SK-N-MC (cell line): ENCODE measurements at regions not wholly inside any gene's neighbourhood (a gene's known extent, or its start where the extent isn't known, plus 50 kb on each side); places are given as distances from the start of the nearest gene placed in this dataset.

Source experiments
- DNase-seq: peaks from one replicate; pipeline ENCODE4 v3.0.0-alpha.2; 2011; ENCODE audit warnings: low read depth, low spot score
- H3K27ac ChIP-seq: fragments of 200-600 bp; sonication (generic); 2 replicates; pipeline ENCODE4 v1.5.1; 2016; ENCODE audit warnings: mixed run types
- H3K36me3 ChIP-seq: fragments of 200-600 bp; sonication (generic); 2 replicates; pipeline ENCODE4 v1.6.1; 2017; ENCODE audit warnings: antibody characterized with exemption, low read length, mixed read lengths; ENCODE audit not compliant: insufficient read depth
- H3K4me3 ChIP-seq: fragments of 200-600 bp; sonication (generic); 2 replicates; pipeline ENCODE4 v1.5.1; 2016
- H3K9ac ChIP-seq: fragments of 200-600 bp; sonication (generic); 2 replicates; pipeline ENCODE4 v1.8.0; 2017; ENCODE audit warnings: mixed run types, mixed read lengths; ENCODE audit not compliant: insufficient read length
- H3K9me3 ChIP-seq: fragments of 200-600 bp; sonication (generic); 2 replicates; pipeline ENCODE4 v1.6.1; 2017; ENCODE audit warnings: low read depth, mild to moderate bottlenecking, antibody characterized with exemption, low read length, moderate library complexity, mixed read lengths
- EZH2 ChIP-seq: fragments of 200-600 bp; sonication (generic); IDR thresholded peaks from one replicate; pipeline ENCODE4 v1.6.1; 2017; ENCODE audit warnings: antibody characterized with exemption
- FOXP2 ChIP-seq: optimal IDR thresholded peaks from 2 replicates; pipeline ENCODE3; 2011; ENCODE audit warnings: mild to moderate bottlenecking, moderate library complexity; ENCODE audit not compliant: insufficient read depth; ENCODE audit errors: extremely low read length, control extremely low read depth
- POLR2AphosphoS5 ChIP-seq: IDR thresholded peaks from 2 replicates; pipeline ENCODE4 v1.6.1; 2012; ENCODE audit warnings: mild to moderate bottlenecking, low read depth, low read length, borderline replicate concordance

DNA sequence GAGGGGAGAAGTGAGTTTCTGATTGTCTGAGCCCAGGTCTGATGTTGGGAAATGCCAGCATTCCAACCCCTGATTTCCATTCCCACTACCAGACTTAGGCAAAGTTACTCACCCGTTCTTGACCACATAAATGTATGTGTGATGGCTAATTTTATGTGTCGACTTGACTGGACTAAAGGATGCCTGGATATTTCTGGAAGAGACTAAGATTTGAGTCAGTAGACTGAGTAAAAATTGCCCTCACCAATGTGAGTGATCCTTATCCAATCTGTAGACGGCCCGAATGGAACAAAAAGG is 95.8 kb upstream of the TAB2 start:
- no peak overlapping the region for H3K4me3 ChIP-seq
- no peak for TF ChIP-seq POLR2AphosphoS5
- no peak for TF ChIP-seq FOXP2
- TF ChIP-seq EZH2: no peak
- no peak for DNase-seq

GRCh38 chr6:149223120-149223903 is 94.2 kb upstream of the TAB2 start:
- Histone ChIP-seq H3K9me3 (no peaks in the 10 kb centered on the region), H3K36me3 (no peaks in the 10 kb centered on the region), H3K9ac (no peak overlapping the region), H3K4me3 (no peak overlapping the region), H3K27ac (no peak overlapping the region)
- DNase-seq: no peak
- TF ChIP-seq EZH2 (no peak), POLR2AphosphoS5 (no peak), FOXP2 (no peak)

More for the DNA sequence above, 95.8 kb upstream of the TAB2 start:
- Histone ChIP-seq H3K36me3 (no peaks in the 10 kb centered on the region), H3K9me3 (no peaks in the 10 kb centered on the region), H3K9ac (no peak overlapping the region), H3K27ac (no peak overlapping the region)

DNA sequence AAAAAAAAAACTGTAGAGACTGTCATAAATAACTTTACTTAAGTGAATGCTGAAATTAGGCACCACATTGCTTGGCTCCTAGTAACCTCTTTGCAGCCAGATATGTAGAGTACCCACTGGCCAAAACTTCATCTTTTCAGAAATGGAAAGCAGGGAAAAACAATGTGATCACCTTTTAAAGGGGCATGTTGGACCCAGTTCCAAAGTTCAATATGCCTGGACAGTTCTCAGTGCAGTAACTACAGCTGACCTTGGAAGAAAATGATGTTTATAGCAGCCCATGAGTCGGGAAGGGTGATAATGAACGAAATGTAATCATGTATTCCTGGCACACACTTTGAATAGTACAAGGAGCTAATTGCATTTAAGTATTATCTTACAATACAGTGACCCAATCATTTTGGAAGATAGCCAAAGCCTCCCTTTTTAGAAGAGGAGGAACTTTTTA is 93.6 kb upstream of the TAB2 start:
- TF ChIP-seq EZH2 (no peak), POLR2AphosphoS5 (no peak), FOXP2 (no peak)
- no peak overlapping the region for H3K4me3 ChIP-seq
- no peaks in the 10 kb centered on the region for H3K36me3 ChIP-seq
- no peak for DNase-seq
- no peak overlapping the region for H3K9ac ChIP-seq
- H3K9me3 ChIP-seq: no peaks in the 10 kb centered on the region
- no peak overlapping the region for H3K27ac ChIP-seq

- no peak overlapping the region for H3K9ac ChIP-seq
- DNase-seq: no peak
- no peaks in the 10 kb centered on the region for H3K36me3 ChIP-seq
- H3K4me3 ChIP-seq: no peak overlapping the region
- no peaks in the 10 kb centered on the region for H3K9me3 ChIP-seq
- no peak overlapping the region for H3K27ac ChIP-seq
- TF ChIP-seq POLR2AphosphoS5 (no peak), EZH2 (no peak), FOXP2 (no peak)
Measured at GRCh38 chr6:149224399-149224798, 93.1 kb upstream of the TAB2 start.

DNA sequence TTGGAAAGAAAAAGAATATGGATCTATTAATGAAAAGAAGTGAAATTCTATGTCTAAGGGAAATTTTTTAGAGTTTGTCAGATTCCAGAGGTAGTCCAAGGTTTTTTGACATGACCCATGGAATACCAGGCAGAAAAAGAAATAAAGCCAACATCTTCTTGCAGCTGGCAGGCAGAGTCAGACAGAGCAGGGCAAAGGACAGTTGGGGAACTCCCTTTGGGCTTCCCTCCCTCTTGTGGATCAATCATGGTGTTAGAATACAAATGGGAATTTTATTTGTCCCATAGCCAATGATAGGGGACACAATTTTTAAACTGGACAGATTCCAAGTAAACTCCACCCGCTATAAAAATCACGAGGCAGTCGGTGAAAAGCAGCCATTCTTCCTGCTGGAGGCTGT is 92.1 kb upstream of the TAB2 start:
- H3K9me3 ChIP-seq: no peaks in the 10 kb centered on the region

DNA sequence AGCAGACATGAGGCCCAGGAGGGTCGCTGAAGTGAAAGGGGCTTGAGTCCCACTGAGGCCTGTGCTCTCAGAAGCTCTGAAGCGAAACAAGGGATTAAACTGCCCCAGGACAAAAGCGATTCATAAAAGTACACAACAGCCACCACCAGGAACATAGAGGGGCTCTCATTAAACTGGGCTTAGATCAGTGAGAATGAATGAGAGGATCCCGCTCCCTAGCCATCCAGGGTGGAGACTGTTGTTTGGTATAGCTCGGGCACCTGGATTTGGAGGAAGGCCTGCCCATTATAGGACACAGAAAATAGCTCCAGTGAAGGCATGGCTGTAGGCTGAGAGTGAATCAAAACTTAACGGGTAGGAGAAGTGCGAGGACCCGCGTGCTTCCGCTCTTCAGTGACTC is 91.6 kb upstream of the TAB2 start:
- TF ChIP-seq EZH2 (no peak), POLR2AphosphoS5 (no peak), FOXP2 (no peak)
- Histone ChIP-seq H3K9me3 (no peaks in the 10 kb centered on the region), H3K27ac (no peak overlapping the region), H3K4me3 (no peak overlapping the region), H3K36me3 (no peaks in the 10 kb centered on the region), H3K9ac (peak overlapping the region; percentile 7)
- no peak for DNase-seq

More for the DNA sequence above, 92.1 kb upstream of the TAB2 start:
- H3K4me3 ChIP-seq: no peak overlapping the region
- no peak overlapping the region for H3K27ac ChIP-seq
- no peaks in the 10 kb centered on the region for H3K36me3 ChIP-seq
- TF ChIP-seq FOXP2 (no peak), POLR2AphosphoS5 (no peak), EZH2 (no peak)
- DNase-seq: no peak
- H3K9ac ChIP-seq: no peak overlapping the region

GRCh38 chr6:149227796-149228195 is 89.7 kb upstream of the TAB2 start:
- H3K36me3 ChIP-seq: no peaks in the 10 kb centered on the region
- no peak for TF ChIP-seq FOXP2
- TF ChIP-seq POLR2AphosphoS5: no peak
- TF ChIP-seq EZH2: no peak
- no peak overlapping the region for H3K4me3 ChIP-seq
- no peaks in the 10 kb centered on the region for H3K9me3 ChIP-seq
- no peak for DNase-seq
- no peak overlapping the region for H3K9ac ChIP-seq
- no peak overlapping the region for H3K27ac ChIP-seq

DNA sequence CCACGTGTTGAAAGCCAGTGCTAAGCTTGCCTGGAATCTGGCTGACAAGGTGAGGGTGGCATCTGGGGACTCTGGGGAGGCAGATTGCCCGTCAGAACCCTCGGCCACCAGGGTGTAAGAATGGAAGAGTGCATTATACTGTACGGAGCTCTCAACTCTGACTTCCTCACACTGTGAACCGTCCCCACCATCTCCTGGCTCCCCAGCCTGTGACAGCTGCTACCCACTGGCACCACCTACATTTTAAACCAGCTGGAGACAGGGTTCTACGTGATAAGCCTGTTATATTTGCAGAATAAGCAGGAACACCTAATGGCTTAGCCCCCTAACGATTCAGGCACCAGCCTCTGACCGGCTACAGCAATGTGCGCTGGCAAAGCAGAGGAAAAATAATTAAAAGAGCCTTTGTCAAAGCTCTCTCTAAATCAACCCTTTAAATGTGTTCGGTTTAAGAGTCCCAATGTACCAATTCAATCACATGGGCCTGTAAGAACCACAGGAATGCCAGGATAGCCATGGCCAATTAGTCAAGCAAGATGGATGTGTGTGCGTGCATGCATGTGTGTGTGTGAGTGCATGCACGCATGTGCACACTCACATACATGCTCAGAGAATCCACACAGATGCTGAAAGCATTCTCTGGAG is 89.1 kb upstream of the TAB2 start:
- H3K4me3 ChIP-seq: no peak overlapping the region
- H3K9me3 ChIP-seq: no peaks in the 10 kb centered on the region
- TF ChIP-seq EZH2: no peak
- no peak for TF ChIP-seq FOXP2
- no peak for TF ChIP-seq POLR2AphosphoS5
- DNase-seq: no peak
- H3K27ac ChIP-seq: no peak overlapping the region
- H3K9ac ChIP-seq: no peak overlapping the region
- no peaks in the 10 kb centered on the region for H3K36me3 ChIP-seq
